Adrenal gland (tissue), 9 donors: ENCODE measurements at regions not wholly inside any gene's neighbourhood (a gene's known extent, or its start where the extent isn't known, plus 50 kb on each side); places are given as distances from the start of the nearest gene placed in this dataset.

Experiments
- DNase-seq, 7 donors: peaks; one replicate each; pipeline ENCODE4 v3.0.0-alpha.2; 2019 to 2020
- H3K27ac ChIP-seq, 5 donors: fragments of 200-600 bp; sonication (generic) in 4 of 5; 1 replicate in 3 of 5; 2 replicates in 2 of 5; pipeline versions ENCODE4 v1.5.1 to v1.8.0; 2016 to 2020; ENCODE audit warnings: mild to moderate bottlenecking in 1 of 5
- H3K27me3 ChIP-seq: fragments of 200-600 bp; 2 replicates; pipeline ENCODE4 v1.8.0; 2021
- H3K36me3 ChIP-seq, 2 donors: fragments of 200-600 bp; replicated peaks in 1 of 2; 1 replicate in 1 of 2; 2 replicates in 1 of 2; pipeline versions ENCODE4 v1.5.1 to v1.8.0; 2018 to 2022
- H3K4me1 ChIP-seq, 2 donors: fragments of 200-600 bp; replicated peaks in 1 of 2; 1 replicate in 1 of 2; 2 replicates in 1 of 2; pipeline versions ENCODE4 v1.5.1 to v1.8.0; 2018 to 2021
- H3K4me3 ChIP-seq, 4 donors: fragments of 200-600 bp; sonication (generic) in 3 of 4; one replicate each; pipeline ENCODE4 v1.5.1; 2016 to 2018
- H3K9me3 ChIP-seq, 3 donors: fragments of 200-600 bp; sonication (generic) in 1 of 3; replicated peaks in 1 of 3; 1 replicate in 2 of 3; 2 replicates in 1 of 3; pipeline versions ENCODE4 v1.5.1 to v1.8.0; 2016 to 2021
- CTCF ChIP-seq, 6 experiments: fragments of 450-650 bp in 4 of 6; fragments of 200-600 bp in 2 of 6; sonication (generic) in 1 of 6; IDR thresholded peaks; 1 replicate in 5 of 6; 2 replicates in 1 of 6; pipeline versions ENCODE4 v1.5.1 to v1.8.0; 2016 to 2021; ENCODE audit warnings: antibody characterized with exemption in 6 of 6, mild to moderate bottlenecking in 2 of 6, moderate library complexity in 1 of 6
- POLR2A ChIP-seq, 2 donors: fragments of 450-650 bp; IDR thresholded peaks; one replicate each; pipeline ENCODE4 v1.6.1; 2017; ENCODE audit warnings: antibody characterized with exemption in 2 of 2, mild to moderate bottlenecking in 2 of 2, moderate library complexity in 1 of 2
- WGBS, 4 donors: extraction: QIAGEN DNeasy Blood & Tissue Kit in 2 of 4; methylation state at CpG; one replicate each; pipeline versions ENCODE4 v1.1.5 to v1.1.7; 2013 to 2017; 5-methylcytosine and 5-hydroxymethylcytosine counted together
- intact Hi-C, 2 donors: fragments of 100-400 bp; cut with DNase I; formaldehyde crosslinking; loops; one replicate each; pipeline versions ENCODE4 v1.14.1 to v1.15.0; 2022 to 2023
- donor health status: healthy with polysubstance abuse.
- donor health status: Bipolar disorder and iron deficiency.
- donor health status: DM: yes; HTN: yes; CAD: no.
- donor health status: DM: no; HTN: no; CAD: no.
- donor health status: DM: no; HTN: no; CAD: no.

GRCh38 chr17:77343031-77343800, 202.4 kb downstream of the SEC14L1 start:
- intact Hi-C loops, result no loop called here
- Histone ChIP-seq H3K36me3 (no peaks in the 10 kb centered on the region), H3K27ac (no peak overlapping the region), H3K4me3 (no peak overlapping the region), H3K27me3 (no peaks in the 10 kb centered on the region), H3K4me1 (peaks cover 0 to 7% of the 10 kb centered on the region in 2 donors), H3K9me3 (no peaks in the 10 kb centered on the region)
- DNase-seq, result peak in 4 of 7 donors; percentile 5 to 39 (median 8)
- 90 to 95% (median 92%) methylated on average over 7 of the region's 7 CpGs for WGBS, 4 donors
- TF ChIP-seq POLR2A (IDR thresholded peaks at IDR 0.05) (no peak), CTCF (IDR thresholded peaks at IDR 0.05) (no peak)

- H3K9me3 ChIP-seq, result no peaks in the 10 kb centered on the region
- no peak overlapping the region for H3K27ac ChIP-seq
- WGBS, 4 donors, result 96 to 99% (median 97%) methylated on average over 5 of the region's 5 CpGs
- no peaks in the 10 kb centered on the region for H3K27me3 ChIP-seq
- H3K4me3 ChIP-seq, result no peak overlapping the region
- no peak for TF ChIP-seq CTCF (IDR thresholded peaks at IDR 0.05)
- TF ChIP-seq POLR2A (IDR thresholded peaks at IDR 0.05), result no peak
- intact Hi-C loops, result no loop called here
- DNase-seq, result peak in 1 of 7 donors; percentile 9
- peaks cover 0 to 7% of the 10 kb centered on the region in 2 donors for H3K4me1 ChIP-seq
- no peaks in the 10 kb centered on the region for H3K36me3 ChIP-seq
Observed at GRCh38 chr17:77344038-77344437, 203.3 kb downstream of the SEC14L1 start.

- 88 to 93% (median 92%) methylated on average over 9 of the region's 9 CpGs for WGBS, 4 donors
- no peak overlapping the region for H3K27ac ChIP-seq
- DNase-seq, result peak in 4 of 7 donors; percentile 8 to 51 (median 18)
- no peaks in the 10 kb centered on the region for H3K27me3 ChIP-seq
- H3K36me3 ChIP-seq, result no peaks in the 10 kb centered on the region
- H3K4me1 ChIP-seq, result peaks cover 6 to 17% of the 10 kb centered on the region in 2 donors
- TF ChIP-seq CTCF (IDR thresholded peaks at IDR 0.05) (no peak), POLR2A (IDR thresholded peaks at IDR 0.05) (no peak)
- no peak overlapping the region for H3K4me3 ChIP-seq
- intact Hi-C loops, result no loop called here
- no peaks in the 10 kb centered on the region for H3K9me3 ChIP-seq
Observed at GRCh38 chr17:77345260-77345910, 204.6 kb downstream of the SEC14L1 start.

- WGBS, 4 donors, result 92 to 100% (median 95%) methylated on average over 3 of the region's 3 CpGs
- peak in 3 of 7 donors; percentile 3 to 18 (median 9) for DNase-seq
- no peak overlapping the region for H3K4me3 ChIP-seq
- H3K27ac ChIP-seq, result no peak overlapping the region
- H3K27me3 ChIP-seq, result no peaks in the 10 kb centered on the region
- H3K36me3 ChIP-seq, result no peaks in the 10 kb centered on the region
- H3K4me1 ChIP-seq, result peaks cover 20 to 31% of the 10 kb centered on the region in 2 donors
- intact Hi-C loops, result no loop called here
- H3K9me3 ChIP-seq, result no peaks in the 10 kb centered on the region
- TF ChIP-seq POLR2A (IDR thresholded peaks at IDR 0.05) (no peak), CTCF (IDR thresholded peaks at IDR 0.05) (no peak)
Observed at GRCh38 chr17:77346765-77347164, 206.0 kb downstream of the SEC14L1 start.
